ENCODE measurements at regions not wholly inside any gene's neighbourhood (a gene's known extent, or its start where the extent isn't known, plus 50 kb on each side); places are given as distances from the start of the nearest gene placed in this dataset.
A peak's percentile ranks its signal among the peaks of the same experiment; 100 is the strongest.

- no peak for TF ChIP-seq CTCF (conservative IDR thresholded peaks at IDR 0.05; ENCODE audit: low read length)
- H3K4me3 ChIP-seq (ENCODE audit: low read length) = no peak overlapping the region
- no peak for DNase-seq (ENCODE audit: low read depth)
These were observed 58.3 kb upstream of the NOCT start for GRCh38 chr4:138957302-138957701.

GRCh38 chr4:138954428-138954827 is 61.2 kb upstream of the NOCT start:
- TF ChIP-seq CTCF (conservative IDR thresholded peaks at IDR 0.05; ENCODE audit: low read length) = no peak
- H3K4me3 ChIP-seq (ENCODE audit: low read length) = no peak overlapping the region
- no peak for DNase-seq (ENCODE audit: low read depth)

DNA sequence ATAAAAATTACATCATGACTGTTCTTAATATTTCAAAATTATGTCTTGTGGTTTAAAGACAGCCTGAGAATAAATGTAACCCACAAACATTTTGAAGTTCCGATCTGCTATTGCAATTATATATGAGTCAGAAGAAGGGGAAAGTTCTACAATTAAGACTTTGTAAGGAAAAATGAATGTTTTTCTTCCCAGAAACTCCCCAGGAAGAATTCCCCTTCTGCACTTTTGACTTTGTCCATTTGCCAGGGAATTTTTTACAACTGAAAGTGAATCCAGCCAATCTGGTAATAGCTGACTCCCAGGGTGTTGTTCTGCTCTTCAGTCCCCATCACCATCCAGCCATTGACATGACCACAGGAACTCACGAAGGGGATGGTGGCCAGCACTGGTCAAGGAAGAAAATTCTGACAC is 61.6 kb upstream of the NOCT start:
- no peak for TF ChIP-seq CTCF (conservative IDR thresholded peaks at IDR 0.05; ENCODE audit: low read length)

GRCh38 chr4:138952411-138952810 is 63.2 kb upstream of the NOCT start:
- no peak overlapping the region for H3K4me3 ChIP-seq (ENCODE audit: low read length)
- DNase-seq (ENCODE audit: low read depth) = peak; percentile 48
- TF ChIP-seq CTCF (conservative IDR thresholded peaks at IDR 0.05; ENCODE audit: low read length) = no peak

More for the DNA sequence above, 61.6 kb upstream of the NOCT start:
- no peak overlapping the region for H3K4me3 ChIP-seq (ENCODE audit: low read length)
- DNase-seq (ENCODE audit: low read depth) = peak; percentile 95

DNA sequence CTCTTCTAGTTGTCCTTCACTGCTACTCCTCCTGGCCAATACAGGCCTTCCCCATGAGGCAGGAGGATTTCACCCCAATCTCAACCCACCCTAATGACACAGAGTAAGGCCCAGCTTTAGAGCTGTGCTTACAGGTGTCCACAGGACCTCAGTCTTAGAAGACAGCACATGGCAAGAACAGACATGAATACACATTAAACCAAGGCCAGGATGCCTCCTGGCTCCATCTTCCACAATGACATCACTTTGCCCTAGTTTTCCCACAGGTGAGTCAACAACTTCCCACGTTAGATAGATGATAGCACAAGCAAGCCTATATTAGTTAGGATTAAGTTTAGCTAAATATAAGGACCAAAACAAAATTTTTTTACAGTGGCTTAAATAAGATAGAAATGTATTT is 63.8 kb upstream of the NOCT start:
- H3K4me3 ChIP-seq (ENCODE audit: low read length) = no peak overlapping the region
- no peak for TF ChIP-seq CTCF (conservative IDR thresholded peaks at IDR 0.05; ENCODE audit: low read length)
- DNase-seq (ENCODE audit: low read depth) = no peak

- no peak overlapping the region for H3K4me3 ChIP-seq (ENCODE audit: low read length)
These were observed 65.7 kb upstream of the NOCT start for GRCh38 chr4:138949866-138950265.

DNA sequence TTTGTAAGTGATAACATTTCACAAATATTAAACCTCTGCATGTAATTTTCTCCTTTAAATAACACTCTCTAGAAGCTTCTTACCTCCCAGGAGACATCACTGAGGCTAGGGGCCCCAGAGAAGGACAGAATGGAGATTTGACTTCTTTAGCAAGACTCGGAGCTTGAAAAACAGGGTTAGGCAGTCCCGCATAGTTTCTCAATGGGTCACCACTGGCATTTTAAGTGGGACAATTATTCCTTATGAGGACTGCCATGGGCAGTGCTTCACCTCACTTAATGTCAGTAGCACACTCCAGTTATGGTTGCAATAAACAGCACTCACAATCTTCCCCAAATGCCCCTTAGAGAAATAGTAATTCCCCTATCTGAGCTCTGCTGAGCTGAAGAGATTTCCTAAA is 66.7 kb upstream of the NOCT start:
- no peak overlapping the region for H3K4me3 ChIP-seq (ENCODE audit: low read length)
- TF ChIP-seq CTCF (conservative IDR thresholded peaks at IDR 0.05; ENCODE audit: low read length) = no peak
- no peak for DNase-seq (ENCODE audit: low read depth)

More at GRCh38 chr4:138949866-138950265, 65.7 kb upstream of the NOCT start:
- DNase-seq (ENCODE audit: low read depth) = no peak
- no peak for TF ChIP-seq CTCF (conservative IDR thresholded peaks at IDR 0.05; ENCODE audit: low read length)
